ENCODE measurements at regions not wholly inside any gene's neighbourhood (a gene's known extent, or its start where the extent isn't known, plus 50 kb on each side); places are given as distances from the start of the nearest gene placed in this dataset.

GRCh38 chr22:27588268-27588667 lies 213.3 kb downstream of the MN1 start:
- no peaks in the 10 kb centered on the region for H3K9me3 ChIP-seq (ENCODE audit: insufficient read depth, low read length)
- H3K4me3 ChIP-seq (ENCODE audit: low read length), result no peak overlapping the region
- no peak overlapping the region for H3K27ac ChIP-seq (ENCODE audit: low read length)
- no peak overlapping the region for H2AFZ ChIP-seq (ENCODE audit: low read depth, low read length)
- TF ChIP-seq EZH2phosphoT487 (IDR thresholded peaks at IDR 0.05; ENCODE audit: low read depth), result no peak
- TF ChIP-seq, protein P1, sequence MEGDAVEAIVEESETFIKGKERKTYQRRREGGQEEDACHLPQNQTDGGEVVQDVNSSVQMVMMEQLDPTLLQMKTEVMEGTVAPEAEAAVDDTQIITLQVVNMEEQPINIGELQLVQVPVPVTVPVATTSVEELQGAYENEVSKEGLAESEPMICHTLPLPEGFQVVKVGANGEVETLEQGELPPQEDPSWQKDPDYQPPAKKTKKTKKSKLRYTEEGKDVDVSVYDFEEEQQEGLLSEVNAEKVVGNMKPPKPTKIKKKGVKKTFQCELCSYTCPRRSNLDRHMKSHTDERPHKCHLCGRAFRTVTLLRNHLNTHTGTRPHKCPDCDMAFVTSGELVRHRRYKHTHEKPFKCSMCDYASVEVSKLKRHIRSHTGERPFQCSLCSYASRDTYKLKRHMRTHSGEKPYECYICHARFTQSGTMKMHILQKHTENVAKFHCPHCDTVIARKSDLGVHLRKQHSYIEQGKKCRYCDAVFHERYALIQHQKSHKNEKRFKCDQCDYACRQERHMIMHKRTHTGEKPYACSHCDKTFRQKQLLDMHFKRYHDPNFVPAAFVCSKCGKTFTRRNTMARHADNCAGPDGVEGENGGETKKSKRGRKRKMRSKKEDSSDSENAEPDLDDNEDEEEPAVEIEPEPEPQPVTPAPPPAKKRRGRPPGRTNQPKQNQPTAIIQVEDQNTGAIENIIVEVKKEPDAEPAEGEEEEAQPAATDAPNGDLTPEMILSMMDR (IDR thresholded peaks at IDR 0.05; ENCODE audit: low read depth, low read length), result no peak
- H3K27me3 ChIP-seq (ENCODE audit: low read depth, low read length), result peaks cover 28% of the 10 kb centered on the region
- no peak overlapping the region for H3K9ac ChIP-seq (ENCODE audit: low read length)
- H3K4me1 ChIP-seq (ENCODE audit: low read length), result no peaks in the 10 kb centered on the region
- no peaks in the 10 kb centered on the region for H3K79me2 ChIP-seq (ENCODE audit: low read length)
- H3K4me2 ChIP-seq (ENCODE audit: low read length), result no peak overlapping the region
- H4K20me1 ChIP-seq (ENCODE audit: insufficient read depth, low read length), result no peaks in the 10 kb centered on the region
- no peaks in the 10 kb centered on the region for H3K36me3 ChIP-seq (replicated peaks; ENCODE audit: low read depth, low read length)

- Histone ChIP-seq H3K9ac (ENCODE audit: low read length) (no peak overlapping the region), H2AFZ (ENCODE audit: low read depth, low read length) (no peak overlapping the region), H3K27ac (ENCODE audit: low read length) (no peak overlapping the region), H4K20me1 (ENCODE audit: insufficient read depth, low read length) (no peaks in the 10 kb centered on the region), H3K4me1 (ENCODE audit: low read length) (no peaks in the 10 kb centered on the region), H3K4me2 (ENCODE audit: low read length) (no peak overlapping the region), H3K9me3 (ENCODE audit: insufficient read depth, low read length) (no peaks in the 10 kb centered on the region), H3K27me3 (ENCODE audit: low read depth, low read length) (peaks cover 22% of the 10 kb centered on the region), H3K36me3 (replicated peaks; ENCODE audit: low read depth, low read length) (no peaks in the 10 kb centered on the region), H3K4me3 (ENCODE audit: low read length) (no peak overlapping the region), H3K79me2 (ENCODE audit: low read length) (no peaks in the 10 kb centered on the region)
- TF ChIP-seq, protein P1 (IDR thresholded peaks at IDR 0.05; ENCODE audit: low read depth, low read length), result no peak
- TF ChIP-seq EZH2phosphoT487 (IDR thresholded peaks at IDR 0.05; ENCODE audit: low read depth), result no peak
Observed at GRCh38 chr22:27588915-27589314, 212.6 kb downstream of the MN1 start.

DNA sequence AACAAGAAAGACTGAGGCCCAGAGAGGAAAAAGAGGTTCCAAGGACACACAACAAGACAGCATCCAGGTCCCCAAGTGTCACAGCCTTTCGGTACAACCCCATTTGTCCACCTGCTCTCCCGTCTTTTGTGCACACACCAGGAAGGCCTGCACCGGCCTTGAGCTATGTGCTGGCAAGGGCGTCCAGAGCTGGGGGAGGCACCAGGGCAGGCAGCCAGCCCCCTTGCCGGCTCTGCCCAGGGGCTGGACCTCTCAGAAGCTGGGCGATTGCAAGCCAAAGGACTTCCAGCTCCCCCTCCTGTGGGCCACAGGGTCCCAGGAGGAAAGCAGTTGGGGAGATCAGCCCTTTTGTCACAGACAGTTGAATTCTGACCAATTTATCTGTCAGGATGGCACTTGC lies 210.5 kb downstream of the MN1 start:
- Histone ChIP-seq H3K27ac (ENCODE audit: low read length) (no peak overlapping the region), H3K9me3 (ENCODE audit: insufficient read depth, low read length) (no peaks in the 10 kb centered on the region), H2AFZ (ENCODE audit: low read depth, low read length) (no peak overlapping the region), H3K36me3 (replicated peaks; ENCODE audit: low read depth, low read length) (no peaks in the 10 kb centered on the region), H3K79me2 (ENCODE audit: low read length) (no peaks in the 10 kb centered on the region), H3K4me1 (ENCODE audit: low read length) (no peaks in the 10 kb centered on the region), H3K9ac (ENCODE audit: low read length) (no peak overlapping the region), H3K27me3 (ENCODE audit: low read depth, low read length) (peaks cover 15% of the 10 kb centered on the region), H3K4me3 (ENCODE audit: low read length) (no peak overlapping the region), H3K4me2 (ENCODE audit: low read length) (no peak overlapping the region), H4K20me1 (ENCODE audit: insufficient read depth, low read length) (no peaks in the 10 kb centered on the region)
- TF ChIP-seq, protein P1 (IDR thresholded peaks at IDR 0.05; ENCODE audit: low read depth, low read length), result no peak
- TF ChIP-seq EZH2phosphoT487 (IDR thresholded peaks at IDR 0.05; ENCODE audit: low read depth), result no peak

GRCh38 chr22:27593378-27593777 lies 208.2 kb downstream of the MN1 start:
- no peak overlapping the region for H3K27ac ChIP-seq (ENCODE audit: low read length)

More at GRCh38 chr22:27593378-27593777, 208.2 kb downstream of the MN1 start:
- H4K20me1 ChIP-seq (ENCODE audit: insufficient read depth, low read length), result no peaks in the 10 kb centered on the region
- no peak overlapping the region for H3K9ac ChIP-seq (ENCODE audit: low read length)
- H3K79me2 ChIP-seq (ENCODE audit: low read length), result no peaks in the 10 kb centered on the region
- peaks cover 18% of the 10 kb centered on the region for H3K27me3 ChIP-seq (ENCODE audit: low read depth, low read length)
- H3K4me3 ChIP-seq (ENCODE audit: low read length), result no peak overlapping the region
- H3K36me3 ChIP-seq (replicated peaks; ENCODE audit: low read depth, low read length), result no peaks in the 10 kb centered on the region
- TF ChIP-seq, protein P1 (IDR thresholded peaks at IDR 0.05; ENCODE audit: low read depth, low read length), result no peak
- no peak for TF ChIP-seq EZH2phosphoT487 (IDR thresholded peaks at IDR 0.05; ENCODE audit: low read depth)
- H3K4me1 ChIP-seq (ENCODE audit: low read length), result no peaks in the 10 kb centered on the region
- H3K4me2 ChIP-seq (ENCODE audit: low read length), result no peak overlapping the region
- no peaks in the 10 kb centered on the region for H3K9me3 ChIP-seq (ENCODE audit: insufficient read depth, low read length)
- H2AFZ ChIP-seq (ENCODE audit: low read depth, low read length), result no peak overlapping the region
